ENCODE measurements at regions not wholly inside any gene's neighbourhood (a gene's known extent, or its start where the extent isn't known, plus 50 kb on each side); places are given as distances from the start of the nearest gene placed in this dataset.

- Mint-ChIP-seq H3K27me3 (ENCODE audit: unreplicated experiment) (no peaks in the 10 kb centered on the region), H3K27ac (ENCODE audit: unreplicated experiment) (no peak overlapping the region), H3K4me1 (ENCODE audit: low read depth, unreplicated experiment) (no peaks in the 10 kb centered on the region), H3K36me3 (ENCODE audit: insufficient read depth, unreplicated experiment) (no peaks in the 10 kb centered on the region), H3K4me3 (ENCODE audit: low read depth, unreplicated experiment) (no peak overlapping the region), H3K9me3 (ENCODE audit: low read depth, unreplicated experiment) (peaks cover 15% of the 10 kb centered on the region)
- no peak for TF ChIP-seq CTCF (IDR thresholded peaks at IDR 0.05; ENCODE audit: unreplicated experiment)
- no peak for DNase-seq
- no TSS peak for BruUV-seq (replicated peaks)
- intact Hi-C loops (cut with micrococcal nuclease; ENCODE audit: unreplicated experiment): no loop called here
- CTCF ChIA-PET: no interaction called here
Observed at GRCh38 chr17:13200671-13201070, 182.8 kb upstream of the ELAC2 start.

GRCh38 chr17:13199425-13199824, 181.6 kb upstream of the ELAC2 start:
- H3K9me3 Mint-ChIP-seq (ENCODE audit: low read depth, unreplicated experiment): peaks cover 12% of the 10 kb centered on the region
- no TSS peak for BruUV-seq (replicated peaks)

GRCh38 chr17:13197586-13197985, 179.8 kb upstream of the ELAC2 start:
- no TSS peak for BruUV-seq (replicated peaks)
- Mint-ChIP-seq H3K4me1 (ENCODE audit: low read depth, unreplicated experiment) (no peaks in the 10 kb centered on the region), H3K27me3 (ENCODE audit: unreplicated experiment) (no peaks in the 10 kb centered on the region), H3K36me3 (ENCODE audit: insufficient read depth, unreplicated experiment) (no peaks in the 10 kb centered on the region), H3K27ac (ENCODE audit: unreplicated experiment) (no peak overlapping the region), H3K4me3 (ENCODE audit: low read depth, unreplicated experiment) (no peak overlapping the region), H3K9me3 (ENCODE audit: low read depth, unreplicated experiment) (peaks cover 11% of the 10 kb centered on the region)
- CTCF ChIA-PET: interaction anchor here (0.6 kb wide), 1 partner anchor 184 kb away, joined by 3 read pairs; no protein-coding TSS in a partner anchor
- no peak for TF ChIP-seq CTCF (IDR thresholded peaks at IDR 0.05; ENCODE audit: unreplicated experiment)
- intact Hi-C loops (cut with micrococcal nuclease; ENCODE audit: unreplicated experiment): no loop called here
- DNase-seq: no peak

More at GRCh38 chr17:13199425-13199824, 181.6 kb upstream of the ELAC2 start:
- TF ChIP-seq CTCF (IDR thresholded peaks at IDR 0.05; ENCODE audit: unreplicated experiment): no peak
- intact Hi-C loops (cut with micrococcal nuclease; ENCODE audit: unreplicated experiment): no loop called here
- no peak overlapping the region for H3K4me3 Mint-ChIP-seq (ENCODE audit: low read depth, unreplicated experiment)
- CTCF ChIA-PET: no interaction called here
- no peaks in the 10 kb centered on the region for H3K27me3 Mint-ChIP-seq (ENCODE audit: unreplicated experiment)
- no peak overlapping the region for H3K27ac Mint-ChIP-seq (ENCODE audit: unreplicated experiment)
- no peaks in the 10 kb centered on the region for H3K36me3 Mint-ChIP-seq (ENCODE audit: insufficient read depth, unreplicated experiment)
- DNase-seq: no peak
- H3K4me1 Mint-ChIP-seq (ENCODE audit: low read depth, unreplicated experiment): no peaks in the 10 kb centered on the region

GRCh38 chr17:13194887-13195286, 177.1 kb upstream of the ELAC2 start:
- no peak overlapping the region for H3K27ac Mint-ChIP-seq (ENCODE audit: unreplicated experiment)
- no peaks in the 10 kb centered on the region for H3K27me3 Mint-ChIP-seq (ENCODE audit: unreplicated experiment)
- no peak for DNase-seq
- intact Hi-C loops (cut with micrococcal nuclease; ENCODE audit: unreplicated experiment): no loop called here
- H3K4me1 Mint-ChIP-seq (ENCODE audit: low read depth, unreplicated experiment): no peaks in the 10 kb centered on the region
- no TSS peak for BruUV-seq (replicated peaks)
- H3K9me3 Mint-ChIP-seq (ENCODE audit: low read depth, unreplicated experiment): peaks cover 20% of the 10 kb centered on the region
- CTCF ChIA-PET: no interaction called here
- H3K36me3 Mint-ChIP-seq (ENCODE audit: insufficient read depth, unreplicated experiment): no peaks in the 10 kb centered on the region
- H3K4me3 Mint-ChIP-seq (ENCODE audit: low read depth, unreplicated experiment): no peak overlapping the region
- no peak for TF ChIP-seq CTCF (IDR thresholded peaks at IDR 0.05; ENCODE audit: unreplicated experiment)

Data from Calu3 (cell line).